H9 (cell line): ENCODE measurements at regions not wholly inside any gene's neighbourhood (a gene's known extent, or its start where the extent isn't known, plus 50 kb on each side); places are given as distances from the start of the nearest gene placed in this dataset.

ENCODE experiments used
- DNase-seq: peaks from one replicate; pipeline ENCODE4 v3.0.0-alpha.2; 2017
- H2AFZ ChIP-seq: one replicate; pipeline ENCODE4 v1.6.1; 2013; ENCODE audit warnings: mild to moderate bottlenecking, low read length, control low read depth, moderate library complexity
- H2AK5ac ChIP-seq: 2 replicates; pipeline ENCODE4 v1.6.1; 2013; ENCODE audit warnings: low read length, control low read depth, mixed read lengths; ENCODE audit not compliant: insufficient read length
- H2BK120ac ChIP-seq: one replicate; pipeline ENCODE4 v1.6.1; 2013; ENCODE audit warnings: low read depth, mild to moderate bottlenecking, low read length, control low read depth, inconsistent platforms; ENCODE audit not compliant: poor library complexity, severe bottlenecking
- H2BK12ac ChIP-seq: 2 replicates; pipeline ENCODE4 v1.6.1; 2013; ENCODE audit warnings: low read length, control low read depth, mixed read lengths, low read depth; ENCODE audit not compliant: insufficient read length
- H2BK15ac ChIP-seq: 2 replicates; pipeline ENCODE4 v1.6.1; 2013; ENCODE audit warnings: low read depth, low read length, control low read depth
- H2BK20ac ChIP-seq: one replicate; pipeline ENCODE4 v1.6.1; 2013; ENCODE audit warnings: low read depth, mild to moderate bottlenecking, low read length, control low read depth, inconsistent platforms; ENCODE audit not compliant: poor library complexity, severe bottlenecking
- H2BK5ac ChIP-seq: 2 replicates; pipeline ENCODE4 v1.6.1; 2013; ENCODE audit warnings: low read length, control low read depth, mixed read lengths; ENCODE audit not compliant: insufficient read length
- H3K14ac ChIP-seq: 2 replicates; pipeline ENCODE4 v1.6.1; 2013; ENCODE audit warnings: low read length, control low read depth; ENCODE audit not compliant: insufficient read depth
- H3K18ac ChIP-seq: 2 replicates; pipeline ENCODE4 v1.6.1; 2013; ENCODE audit warnings: low read depth, mild to moderate bottlenecking, mixed read lengths, low read length, control low read depth; ENCODE audit not compliant: insufficient read length
- H3K23ac ChIP-seq: 2 replicates; pipeline ENCODE4 v1.6.1; 2013; ENCODE audit warnings: low read length, control low read depth, mixed read lengths, low read depth; ENCODE audit not compliant: insufficient read length
- H3K23me2 ChIP-seq: 2 replicates; pipeline ENCODE4 v1.6.1; 2013; ENCODE audit warnings: low read depth, mild to moderate bottlenecking, mixed read lengths, low read length, control low read depth; ENCODE audit not compliant: insufficient read length, poor library complexity, severe bottlenecking
- H3K27ac ChIP-seq: 2 replicates; pipeline ENCODE4 v1.5.1; 2013; ENCODE audit warnings: low read length, control low read depth, mixed read lengths, low read depth; ENCODE audit not compliant: insufficient read length
- H3K27me3 ChIP-seq: 2 replicates; pipeline ENCODE4 v1.6.1; 2013; ENCODE audit warnings: low read length, control low read depth, inconsistent platforms; ENCODE audit not compliant: insufficient read depth
- H3K4ac ChIP-seq: 2 replicates; pipeline ENCODE4 v1.6.1; 2013; ENCODE audit warnings: low read depth, mild to moderate bottlenecking, control low read depth, inconsistent platforms, low read length, moderate library complexity
- H3K4me1 ChIP-seq: 2 replicates; pipeline ENCODE4 v1.6.1; 2013; ENCODE audit warnings: low read length, control low read depth, inconsistent platforms; ENCODE audit not compliant: insufficient read depth
- H3K4me2 ChIP-seq: 2 replicates; pipeline ENCODE4 v1.6.1; 2013; ENCODE audit warnings: low read length, control low read depth, mixed read lengths; ENCODE audit not compliant: insufficient read length, insufficient read depth
- H3K56ac ChIP-seq: 2 replicates; pipeline ENCODE4 v1.6.1; 2013; ENCODE audit warnings: low read depth, mild to moderate bottlenecking, mixed read lengths, low read length, control low read depth; ENCODE audit not compliant: insufficient read length
- H3K79me1 ChIP-seq: 2 replicates; pipeline ENCODE4 v1.6.1; 2013; ENCODE audit warnings: low read depth, mild to moderate bottlenecking, moderate library complexity, low read length, control low read depth, inconsistent platforms; ENCODE audit not compliant: insufficient read depth, poor library complexity, severe bottlenecking
- H3K79me2 ChIP-seq: 2 replicates; pipeline ENCODE4 v1.6.1; 2013; ENCODE audit warnings: low read length, control low read depth, inconsistent platforms; ENCODE audit not compliant: insufficient read depth
- H3K9ac ChIP-seq: 2 replicates; pipeline ENCODE4 v1.6.1; 2013; ENCODE audit warnings: low read length, control low read depth, mixed read lengths; ENCODE audit not compliant: insufficient read length; ENCODE audit errors: extremely low read depth
- H3K9me3 ChIP-seq: one replicate; pipeline ENCODE4 v1.6.1; 2013; ENCODE audit warnings: low read depth, low read length, inconsistent platforms; ENCODE audit not compliant: control insufficient read depth
- H3T11ph ChIP-seq: one replicate; pipeline ENCODE4 v1.6.1; 2013; ENCODE audit warnings: mild to moderate bottlenecking, low read length, control low read depth, inconsistent platforms
- H4K20me1 ChIP-seq: one replicate; pipeline ENCODE4 v1.6.1; 2013; ENCODE audit not compliant: control insufficient read depth, insufficient read length, insufficient read depth
- H4K5ac ChIP-seq: 2 replicates; pipeline ENCODE4 v1.6.1; 2013; ENCODE audit warnings: low read depth, mild to moderate bottlenecking, mixed read lengths, low read length, control low read depth; ENCODE audit not compliant: insufficient read length
- H4K8ac ChIP-seq: replicated peaks from 2 replicates; pipeline ENCODE4 v1.6.1; 2013; ENCODE audit warnings: low read length, control low read depth, mixed read lengths, low read depth; ENCODE audit not compliant: insufficient read length
- H4K91ac ChIP-seq: 2 replicates; pipeline ENCODE4 v1.6.1; 2013; ENCODE audit warnings: low read depth, mild to moderate bottlenecking, moderate library complexity, mixed read lengths, low read length, control low read depth; ENCODE audit not compliant: insufficient read length
- H3K27ac Mint-ChIP-seq, 3 experiments: 2 replicates in 2 of 3; 3 replicates in 1 of 3; pipeline ENCODE4 v1.8.0; 2020 to 2021; ENCODE audit warnings: mixed read lengths in 3 of 3, mild to moderate bottlenecking in 1 of 3, moderate library complexity in 1 of 3
- H3K27me3 Mint-ChIP-seq: 2 replicates; pipeline ENCODE4 v1.8.0; 2021; ENCODE audit warnings: low read depth, mild to moderate bottlenecking, moderate library complexity, mixed read lengths
- H3K36me3 Mint-ChIP-seq, 3 experiments: 2 replicates in 2 of 3; 3 replicates in 1 of 3; pipeline ENCODE4 v1.8.0; 2020 to 2021; ENCODE audit warnings: low read depth in 3 of 3, mixed read lengths in 3 of 3; ENCODE audit not compliant: insufficient read depth in 1 of 3
- H3K4me1 Mint-ChIP-seq, 2 experiments: 2 replicates each; pipeline ENCODE4 v1.8.0; 2020; ENCODE audit warnings: mixed read lengths in 2 of 2
- H3K4me3 Mint-ChIP-seq, 2 experiments: 2 replicates in 1 of 2; 3 replicates in 1 of 2; pipeline ENCODE4 v1.8.0; 2020 to 2021; ENCODE audit warnings: mild to moderate bottlenecking in 2 of 2, mixed read lengths in 2 of 2, moderate library complexity in 1 of 2
- H3K9me3 Mint-ChIP-seq, 2 experiments: 2 replicates in 1 of 2; 3 replicates in 1 of 2; pipeline ENCODE4 v1.8.0; 2020; ENCODE audit warnings: mild to moderate bottlenecking in 2 of 2, mixed read lengths in 2 of 2, moderate library complexity in 1 of 2
- CTCF ChIP-seq: fragments of 200-600 bp; sonication (generic); conservative IDR thresholded peaks from 3 replicates; pipeline ENCODE4 v1.8.0; 2021; ENCODE audit warnings: antibody characterized with exemption, mild to moderate bottlenecking
- WGBS: extraction: QIAGEN DNeasy Blood & Tissue Kit; methylation state at CpG from one replicate; pipeline ENCODE4 v1.1.7; 2013; ENCODE audit warnings: missing lambda C conversion rate, low lambda C conversion rate, mixed read lengths; ENCODE audit not compliant: insufficient read length; ENCODE audit errors: extremely low coverage; 5-methylcytosine and 5-hydroxymethylcytosine counted together

DNA sequence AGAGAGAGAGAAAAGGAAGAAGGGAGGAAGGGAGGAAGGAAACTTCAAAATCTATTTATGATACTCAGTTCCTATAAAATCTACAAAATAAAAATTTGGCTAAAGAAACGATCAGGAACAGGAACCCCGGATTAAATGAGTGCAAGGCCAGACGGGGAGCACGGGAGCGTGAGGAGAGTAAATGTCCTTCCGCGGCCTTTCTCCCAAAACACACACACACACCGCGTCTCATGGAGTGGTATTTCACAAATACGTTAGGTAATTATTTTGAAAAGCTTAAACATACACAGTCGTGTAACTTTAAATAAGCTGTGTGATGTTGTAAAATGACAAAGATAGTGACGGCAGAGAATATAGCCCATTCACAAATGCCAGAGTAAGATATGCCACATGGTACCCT is 125.7 kb upstream of the AFDN start:
- Histone ChIP-seq H4K5ac (no peak overlapping the region), H3K18ac (no peak overlapping the region), H2BK20ac (no peak overlapping the region), H2AFZ (no peak overlapping the region), H2BK120ac (no peak overlapping the region), H3K9ac (no peak overlapping the region), H2BK5ac (no peak overlapping the region), H3K9me3 (no peaks in the 10 kb centered on the region), H3K23me2 (no peaks in the 10 kb centered on the region), H4K8ac (no peak overlapping the region), H4K91ac (no peak overlapping the region), H3K4ac (no peak overlapping the region), H3K79me2 (no peaks in the 10 kb centered on the region), H2AK5ac (no peak overlapping the region), H3K27me3 (no peaks in the 10 kb centered on the region), H3K4me2 (no peak overlapping the region), H3K23ac (no peak overlapping the region), H2BK15ac (no peak overlapping the region), H3K27ac (no peak overlapping the region), H3K79me1 (no peaks in the 10 kb centered on the region), H3K14ac (no peak overlapping the region), H4K20me1 (no peaks in the 10 kb centered on the region), H3K56ac (no peak overlapping the region), H2BK12ac (no peak overlapping the region), H3T11ph (no peak overlapping the region), H3K4me1 (no peaks in the 10 kb centered on the region)
- peaks cover 15 to 19% of the 10 kb centered on the region in 2 experiments for H3K4me1 Mint-ChIP-seq
- no peaks in the 10 kb centered on the region for H3K9me3 Mint-ChIP-seq
- peaks cover 5% of the 10 kb centered on the region; the same call in 1 of the 2 replicates for H3K27me3 Mint-ChIP-seq
- TF ChIP-seq CTCF: no peak
- no peak overlapping the region for H3K4me3 Mint-ChIP-seq
- no peak overlapping the region for H3K27ac Mint-ChIP-seq
- no CpG with 5 or more reads among the region's 12 CpGs for WGBS
- H3K36me3 Mint-ChIP-seq: no peaks in the 10 kb centered on the region
- no peak for DNase-seq
